A673 (cell line): ENCODE measurements at regions not wholly inside any gene's neighbourhood (a gene's known extent, or its start where the extent isn't known, plus 50 kb on each side); places are given as distances from the start of the nearest gene placed in this dataset.

ENCODE experiments used
- EZH2 ChIP-seq: fragments of 200-600 bp; sonication (generic); IDR thresholded peaks from 2 replicates; pipeline ENCODE4 v1.6.1; 2017; ENCODE audit warnings: borderline replicate concordance, low read depth, mild to moderate bottlenecking, mixed read lengths, antibody characterized with exemption, low read length; ENCODE audit not compliant: poor library complexity, severe bottlenecking
- TF ChIP-seq, protein P1 (sequence below): fragments of 300-800, 200-600 bp; sonication (generic); conservative IDR thresholded peaks from 2 replicates; pipeline ENCODE4 v1.5.1; 2017; ENCODE audit warnings: low read depth, mild to moderate bottlenecking, antibody characterized with exemption, low read length, moderate library complexity, mixed read lengths

DNA sequence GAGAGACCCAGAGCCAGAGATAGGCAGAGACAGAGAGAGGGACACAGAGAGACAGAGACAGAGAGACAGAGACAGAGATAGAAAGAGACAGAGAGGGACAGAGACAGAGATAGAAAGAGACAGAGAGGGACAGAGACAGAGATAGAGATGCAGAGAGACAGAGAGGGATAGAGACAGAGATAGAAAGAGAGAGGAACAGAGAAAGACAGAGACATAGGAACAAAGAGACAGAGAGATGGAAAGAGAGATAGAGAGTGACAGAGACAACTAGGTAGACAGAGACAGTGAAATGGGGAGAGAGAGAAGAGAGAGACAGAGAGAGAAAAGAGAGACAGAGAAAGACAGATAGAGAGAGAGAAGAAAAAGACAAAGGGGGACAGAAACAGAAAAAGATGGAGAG, 165.4 kb upstream of the FOXQ1 start:
- TF ChIP-seq EZH2, result no peak
- TF ChIP-seq, protein P1, sequence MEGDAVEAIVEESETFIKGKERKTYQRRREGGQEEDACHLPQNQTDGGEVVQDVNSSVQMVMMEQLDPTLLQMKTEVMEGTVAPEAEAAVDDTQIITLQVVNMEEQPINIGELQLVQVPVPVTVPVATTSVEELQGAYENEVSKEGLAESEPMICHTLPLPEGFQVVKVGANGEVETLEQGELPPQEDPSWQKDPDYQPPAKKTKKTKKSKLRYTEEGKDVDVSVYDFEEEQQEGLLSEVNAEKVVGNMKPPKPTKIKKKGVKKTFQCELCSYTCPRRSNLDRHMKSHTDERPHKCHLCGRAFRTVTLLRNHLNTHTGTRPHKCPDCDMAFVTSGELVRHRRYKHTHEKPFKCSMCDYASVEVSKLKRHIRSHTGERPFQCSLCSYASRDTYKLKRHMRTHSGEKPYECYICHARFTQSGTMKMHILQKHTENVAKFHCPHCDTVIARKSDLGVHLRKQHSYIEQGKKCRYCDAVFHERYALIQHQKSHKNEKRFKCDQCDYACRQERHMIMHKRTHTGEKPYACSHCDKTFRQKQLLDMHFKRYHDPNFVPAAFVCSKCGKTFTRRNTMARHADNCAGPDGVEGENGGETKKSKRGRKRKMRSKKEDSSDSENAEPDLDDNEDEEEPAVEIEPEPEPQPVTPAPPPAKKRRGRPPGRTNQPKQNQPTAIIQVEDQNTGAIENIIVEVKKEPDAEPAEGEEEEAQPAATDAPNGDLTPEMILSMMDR, result no peak
